NCI-H226 (cell line): ENCODE measurements at regions not wholly inside any gene's neighbourhood (a gene's known extent, or its start where the extent isn't known, plus 50 kb on each side); places are given as distances from the start of the nearest gene placed in this dataset.

ENCODE experiments used
- DNase-seq: peaks from one replicate; pipeline ENCODE4 v3.0.0-alpha.2; 2015

GRCh38 chr3:13135251-13135810 is 62.1 kb upstream of the IQSEC1 start:
- DNase-seq, result no peak

- DNase-seq, result no peak
Observed at GRCh38 chr3:13134879-13135206, 61.6 kb upstream of the IQSEC1 start.

- no peak for DNase-seq
Observed at GRCh38 chr3:13134166-13134878, 61.1 kb upstream of the IQSEC1 start.

DNA sequence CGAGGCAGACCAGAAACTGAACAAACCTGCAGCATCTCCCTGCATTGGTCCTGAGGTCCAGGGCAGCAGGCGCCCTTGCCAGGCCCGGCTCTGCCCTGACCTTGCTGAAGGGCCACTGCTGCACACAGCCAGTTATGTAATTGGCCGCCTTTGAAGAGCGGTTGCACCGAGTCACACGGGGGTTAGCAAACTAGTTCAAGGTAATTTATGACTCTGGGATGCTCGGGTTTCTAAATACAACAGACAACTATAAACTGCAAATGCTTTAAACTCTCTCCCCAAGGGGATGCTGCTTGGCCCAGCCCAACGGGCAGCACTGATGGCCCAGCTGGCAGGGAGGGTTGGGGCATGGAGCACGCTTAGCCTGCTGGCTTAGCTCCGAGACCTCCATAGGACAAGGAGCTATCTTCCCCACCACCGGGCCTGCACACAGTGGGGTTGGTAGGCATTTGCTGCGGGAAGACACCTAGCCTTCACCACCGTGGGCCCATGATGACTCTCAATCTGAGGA is 60.3 kb upstream of the IQSEC1 start:
- DNase-seq, result no peak

DNA sequence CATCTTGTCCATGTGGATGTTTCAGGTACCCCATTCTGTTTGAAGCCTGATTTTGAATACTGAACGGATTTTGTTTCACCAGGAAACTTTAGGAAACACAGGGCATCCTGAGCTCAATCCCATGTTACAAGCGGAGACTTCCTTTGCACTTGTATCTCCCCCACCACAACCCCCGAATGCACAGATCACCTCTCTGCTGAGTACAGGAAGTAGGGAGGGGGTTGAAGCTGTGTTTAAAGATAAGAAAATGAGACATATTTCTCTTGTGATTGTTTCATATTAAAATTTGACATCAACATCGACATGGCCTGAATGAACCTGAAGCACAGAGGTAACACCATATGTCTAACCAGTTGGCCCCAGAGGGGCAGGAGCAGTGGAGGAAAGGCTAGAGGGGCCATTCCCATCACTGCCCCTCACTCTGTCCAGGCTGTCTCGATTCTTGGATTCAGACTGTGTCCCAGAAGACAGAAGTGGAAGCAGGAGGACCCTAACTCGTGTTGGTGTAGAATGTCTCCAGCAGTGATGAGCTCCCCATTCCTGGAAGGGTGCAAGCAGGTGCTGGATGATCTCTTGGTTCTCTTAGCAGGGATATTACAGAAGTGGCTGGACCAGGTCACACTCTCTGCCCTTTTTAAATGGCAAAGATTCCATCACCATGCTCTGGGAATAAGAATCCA is 59.6 kb upstream of the IQSEC1 start:
- DNase-seq, result no peak

GRCh38 chr3:13132281-13132680 is 59.1 kb upstream of the IQSEC1 start:
- DNase-seq, result no peak

- no peak for DNase-seq
Observed at GRCh38 chr3:13130464-13131193, 57.4 kb upstream of the IQSEC1 start.

DNA sequence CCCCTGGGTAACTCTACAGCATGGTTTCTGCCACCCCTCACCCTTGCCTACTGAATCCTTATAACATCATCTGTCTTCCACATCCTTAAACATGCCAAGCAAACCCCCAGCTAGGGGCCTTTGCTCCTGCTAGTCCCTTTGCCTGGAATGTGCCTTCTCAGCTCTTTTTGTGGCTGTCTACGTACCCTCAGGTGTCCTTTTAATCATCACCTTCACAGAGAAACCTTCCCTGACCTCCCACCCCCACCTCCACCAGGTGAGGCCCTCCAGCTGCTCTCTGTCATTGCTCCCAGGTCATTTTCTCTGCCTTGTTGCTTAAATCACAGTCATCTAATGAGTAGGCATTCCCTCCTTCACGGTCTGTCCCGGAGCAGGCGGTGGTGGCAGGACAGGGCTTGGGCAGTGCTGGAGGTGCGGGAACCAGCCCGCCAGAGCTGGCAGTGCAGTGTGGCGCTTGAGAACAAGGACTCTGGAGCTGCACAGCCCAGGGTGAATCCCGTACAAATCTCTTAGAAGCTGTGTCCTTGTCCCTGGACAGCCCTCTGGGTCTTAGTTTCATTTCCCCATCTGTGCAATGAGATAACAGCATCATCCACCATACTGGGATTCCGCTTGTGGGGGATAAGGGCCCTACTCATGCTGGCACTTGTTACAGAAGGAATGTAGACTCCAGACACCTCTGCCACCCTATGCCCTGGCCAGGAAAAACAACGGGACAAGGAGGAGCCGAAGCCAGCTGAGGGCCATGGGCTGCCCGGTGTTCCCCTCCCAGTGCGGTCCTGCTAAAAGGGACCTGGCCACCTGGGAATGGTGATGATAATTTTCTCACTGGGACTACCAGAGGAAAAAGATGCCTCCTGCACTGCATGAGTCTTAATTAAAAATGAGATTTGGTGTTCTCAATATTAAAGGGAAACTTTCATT is 52.1 kb upstream of the IQSEC1 start:
- DNase-seq, result no peak

GRCh38 chr3:13124631-13125030 is 51.4 kb upstream of the IQSEC1 start:
- DNase-seq, result no peak

GRCh38 chr3:13123765-13124164 is 50.5 kb upstream of the IQSEC1 start:
- DNase-seq, result no peak

DNA sequence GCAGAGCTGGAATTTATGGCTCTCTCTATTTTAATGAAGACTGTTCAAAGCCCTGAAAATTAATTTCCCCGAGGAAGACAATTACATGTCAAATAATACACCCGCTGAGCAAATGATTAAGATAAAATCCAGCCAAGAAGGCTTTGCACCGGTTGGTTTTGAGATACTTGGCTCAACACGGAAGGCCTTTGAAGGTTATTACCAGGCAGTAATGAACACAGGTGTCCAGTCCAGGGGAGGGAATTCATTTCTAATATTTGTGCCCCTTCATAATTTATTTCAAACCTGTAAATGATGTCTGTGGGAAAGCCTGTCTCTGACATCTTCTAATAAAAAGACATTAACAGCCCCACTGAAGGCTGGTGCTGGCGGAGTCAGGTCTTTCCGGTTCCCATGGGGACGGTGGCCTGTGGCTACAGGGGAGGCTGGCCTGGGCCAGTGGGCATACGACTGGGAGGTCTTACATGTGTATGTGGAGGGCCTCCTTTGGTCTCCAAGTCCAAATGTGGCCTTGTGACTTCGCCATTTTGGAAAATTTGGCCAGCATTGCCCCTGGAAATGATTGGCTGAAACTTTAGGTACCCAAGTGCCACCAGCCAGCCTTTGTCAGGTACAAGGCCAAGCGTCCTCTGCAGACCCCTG is 49.9 kb upstream of the IQSEC1 start:
- no peak for DNase-seq
